Sigmoid colon (tissue), 6 donors: ENCODE measurements at regions not wholly inside any gene's neighbourhood (a gene's known extent, or its start where the extent isn't known, plus 50 kb on each side); places are given as distances from the start of the nearest gene placed in this dataset.

ENCODE experiments used
- DNase-seq: peaks from one replicate; pipeline ENCODE4 v3.0.0-alpha.2; 2019
- H3K27ac ChIP-seq, 4 donors: fragments of 200-600 bp; sonication (generic); one replicate each; pipeline ENCODE4 v1.5.1; 2016 to 2019; ENCODE audit warnings: mild to moderate bottlenecking in 1 of 4
- H3K27me3 ChIP-seq, 3 donors: fragments of 200-600 bp; sonication (generic); one replicate each; pipeline ENCODE4 v1.5.1; 2019; ENCODE audit warnings: mild to moderate bottlenecking in 1 of 3
- H3K36me3 ChIP-seq, 4 donors: fragments of 200-600 bp; sonication (generic); one replicate each; pipeline ENCODE4 v1.5.1; 2016 to 2019
- H3K4me1 ChIP-seq, 4 donors: fragments of 200-600 bp; sonication (generic); one replicate each; pipeline ENCODE4 v1.5.1; 2017 to 2019
- H3K4me3 ChIP-seq, 4 donors: fragments of 200-600 bp; sonication (generic); one replicate each; pipeline ENCODE4 v1.5.1; 2017 to 2019; ENCODE audit warnings: mild to moderate bottlenecking in 2 of 4, moderate library complexity in 1 of 4
- H3K9me3 ChIP-seq, 4 donors: fragments of 200-600 bp in 3 of 4; sonication (generic) in 3 of 4; one replicate each; pipeline versions ENCODE4 v1.5.1 to v1.6.1; 2013 to 2019
- CTCF ChIP-seq, 4 experiments: fragments of 450-650 bp in 3 of 4; fragments of 200-600 bp in 1 of 4; IDR thresholded peaks; one replicate each; pipeline ENCODE4 v1.5.1; 2016 to 2019; ENCODE audit warnings: antibody characterized with exemption in 4 of 4, mild to moderate bottlenecking in 3 of 4, moderate library complexity in 2 of 4
- EP300 ChIP-seq, 4 donors: sonication (generic); formaldehyde crosslinking; IDR thresholded peaks; one replicate each; pipeline ENCODE4 v1.6.1; 2017; ENCODE audit warnings: antibody characterized with exemption in 4 of 4
- POLR2A ChIP-seq, 2 donors: fragments of 450-650 bp; IDR thresholded peaks; one replicate each; pipeline ENCODE4 v1.6.1; 2016; ENCODE audit warnings: antibody characterized with exemption in 2 of 2, mild to moderate bottlenecking in 2 of 2, moderate library complexity in 2 of 2
- POLR2AphosphoS5 ChIP-seq, 4 donors: sonication (generic); formaldehyde crosslinking; IDR thresholded peaks; one replicate each; pipeline ENCODE4 v1.6.1; 2017; ENCODE audit warnings: antibody characterized with exemption in 4 of 4
- WGBS, 2 donors: extraction: QIAGEN DNeasy Blood & Tissue Kit; methylation state at CpG; one replicate each; pipeline ENCODE4 v1.1.7; 2013; 5-methylcytosine and 5-hydroxymethylcytosine counted together
- intact Hi-C: fragments of 100-400 bp; cut with DNase I; formaldehyde crosslinking; loops from one replicate; pipeline ENCODE4 v1.15.1; 2023
- donor health status: healthy with polysubstance abuse.
- donor health status: healthy.

GRCh38 chr10:60570272-60570865 is 180.7 kb upstream of the ANK3 start:
- intact Hi-C loops = loop anchor here (10.0 kb wide), 1 partner anchor 116 kb away; no protein-coding TSS in a partner anchor
- no peaks in the 10 kb centered on the region for H3K27me3 ChIP-seq
- no peak for TF ChIP-seq EP300 (IDR thresholded peaks at IDR 0.05)
- no peak for TF ChIP-seq POLR2AphosphoS5 (IDR thresholded peaks at IDR 0.05)
- no peak for TF ChIP-seq POLR2A (IDR thresholded peaks at IDR 0.05)
- no peak for TF ChIP-seq CTCF (IDR thresholded peaks at IDR 0.05)
- peaks cover 0 to 28% (median 10%) of the 10 kb centered on the region in 4 donors for H3K4me1 ChIP-seq
- H3K4me3 ChIP-seq = peak overlapping the region in 2 of 4 donors; percentile 0 to 41
- no peaks in the 10 kb centered on the region for H3K36me3 ChIP-seq
- DNase-seq = no peak
- H3K9me3 ChIP-seq = no peaks in the 10 kb centered on the region
- H3K27ac ChIP-seq = no peak overlapping the region
- WGBS, 2 donors = 88 to 92% methylated on average over 1 of the region's 1 CpG

- Histone ChIP-seq H3K36me3 (no peaks in the 10 kb centered on the region), H3K27me3 (no peaks in the 10 kb centered on the region), H3K4me3 (no peak overlapping the region), H3K27ac (no peak overlapping the region), H3K4me1 (peaks cover 0 to 28% (median 10%) of the 10 kb centered on the region in 4 donors), H3K9me3 (no peaks in the 10 kb centered on the region)
- no peak for DNase-seq
- no peak for TF ChIP-seq POLR2AphosphoS5 (IDR thresholded peaks at IDR 0.05)
- TF ChIP-seq EP300 (IDR thresholded peaks at IDR 0.05) = no peak
- no peak for TF ChIP-seq CTCF (IDR thresholded peaks at IDR 0.05)
- TF ChIP-seq POLR2A (IDR thresholded peaks at IDR 0.05) = no peak
- intact Hi-C loops = loop anchor here (10.0 kb wide), 1 partner anchor 115 kb away; no protein-coding TSS in a partner anchor
Observed at GRCh38 chr10:60569681-60570080, 180.0 kb upstream of the ANK3 start.

- no peaks in the 10 kb centered on the region for H3K9me3 ChIP-seq
- TF ChIP-seq POLR2AphosphoS5 (IDR thresholded peaks at IDR 0.05) (no peak), CTCF (IDR thresholded peaks at IDR 0.05) (no peak), POLR2A (IDR thresholded peaks at IDR 0.05) (no peak), EP300 (IDR thresholded peaks at IDR 0.05) (no peak)
- intact Hi-C loops = no loop called here
- peaks cover 0 to 5% (median 2%) of the 10 kb centered on the region in 4 donors for H3K4me1 ChIP-seq
- no peaks in the 10 kb centered on the region for H3K27me3 ChIP-seq
- no peak for DNase-seq
- H3K4me3 ChIP-seq = no peak overlapping the region
- H3K27ac ChIP-seq = no peak overlapping the region
- no peaks in the 10 kb centered on the region for H3K36me3 ChIP-seq
Observed at GRCh38 chr10:60566096-60566495, 176.4 kb upstream of the ANK3 start.

GRCh38 chr10:60565492-60565891 is 175.8 kb upstream of the ANK3 start:
- H3K4me1 ChIP-seq = peaks cover 0 to 5% (median 2%) of the 10 kb centered on the region in 4 donors
- no peaks in the 10 kb centered on the region for H3K27me3 ChIP-seq
- no peak overlapping the region for H3K27ac ChIP-seq
- H3K4me3 ChIP-seq = no peak overlapping the region
- H3K36me3 ChIP-seq = no peaks in the 10 kb centered on the region
- 81 to 90% methylated on average over 2 of the region's 2 CpGs for WGBS, 2 donors
- H3K9me3 ChIP-seq = no peaks in the 10 kb centered on the region
- no peak for TF ChIP-seq POLR2A (IDR thresholded peaks at IDR 0.05)
- TF ChIP-seq POLR2AphosphoS5 (IDR thresholded peaks at IDR 0.05) = no peak
- no peak for TF ChIP-seq CTCF (IDR thresholded peaks at IDR 0.05)
- no peak for TF ChIP-seq EP300 (IDR thresholded peaks at IDR 0.05)
- intact Hi-C loops = no loop called here
- DNase-seq = no peak

GRCh38 chr10:60564475-60564874 is 174.8 kb upstream of the ANK3 start:
- H3K36me3 ChIP-seq = no peaks in the 10 kb centered on the region
- TF ChIP-seq EP300 (IDR thresholded peaks at IDR 0.05) = no peak
- no peak for TF ChIP-seq POLR2A (IDR thresholded peaks at IDR 0.05)
- no peak for TF ChIP-seq POLR2AphosphoS5 (IDR thresholded peaks at IDR 0.05)
- TF ChIP-seq CTCF (IDR thresholded peaks at IDR 0.05) = no peak

More at GRCh38 chr10:60564475-60564874, 174.8 kb upstream of the ANK3 start:
- no peak overlapping the region for H3K27ac ChIP-seq
- no peaks in the 10 kb centered on the region for H3K9me3 ChIP-seq
- intact Hi-C loops = no loop called here
- H3K4me3 ChIP-seq = no peak overlapping the region
- WGBS, 2 donors = 77 to 90% methylated on average over 3 of the region's 3 CpGs
- no peaks in the 10 kb centered on the region for H3K27me3 ChIP-seq
- no peak for DNase-seq
- H3K4me1 ChIP-seq = peaks cover 0 to 5% (median 2%) of the 10 kb centered on the region in 4 donors
